NCI-H1436 treated with DMSO at 0.1 percent for 48 hours (cell line): ENCODE measurements at regions not wholly inside any gene's neighbourhood (a gene's known extent, or its start where the extent isn't known, plus 50 kb on each side); places are given as distances from the start of the nearest gene placed in this dataset.
"Not testable (repeated sequence)": the region's sequence is repeated elsewhere in the genome, so short reads cannot be mapped to it uniquely, and the experiment has no call there.

Experiments
- DNase-seq: peaks from one replicate; lab custom pipeline; 2025; lab: John Stamatoyannopoulos, UW

DNA sequence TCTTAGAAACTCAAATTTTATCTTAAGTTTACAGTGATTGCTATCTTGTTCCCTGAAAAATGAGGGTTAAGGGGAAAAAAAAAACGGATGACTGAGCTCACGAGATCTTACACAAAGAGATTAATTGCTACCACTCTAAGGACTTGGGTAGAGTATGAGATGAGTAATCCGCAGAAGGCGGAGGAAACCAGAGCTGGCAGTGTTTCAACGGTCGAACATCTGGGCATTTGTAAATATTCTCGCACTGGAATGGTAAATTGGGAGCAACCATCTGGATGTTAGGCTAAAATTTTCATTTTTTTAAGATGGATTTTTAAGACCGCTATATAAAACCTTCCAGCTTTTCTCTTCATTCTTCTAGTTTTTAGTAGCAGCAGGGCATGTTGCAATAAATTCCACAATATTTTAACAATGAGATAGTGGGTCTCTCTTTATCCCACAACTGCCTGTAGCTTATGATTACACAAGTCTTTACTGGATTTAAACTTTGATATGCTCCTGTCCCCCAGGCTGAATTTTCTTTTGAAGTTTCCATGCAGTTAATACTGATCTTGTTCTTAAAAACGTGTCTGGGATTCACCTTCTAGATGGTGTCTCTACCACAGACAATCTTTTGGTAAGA is 1324.1 kb downstream of the AACS start:
- no peak for DNase-seq

DNA sequence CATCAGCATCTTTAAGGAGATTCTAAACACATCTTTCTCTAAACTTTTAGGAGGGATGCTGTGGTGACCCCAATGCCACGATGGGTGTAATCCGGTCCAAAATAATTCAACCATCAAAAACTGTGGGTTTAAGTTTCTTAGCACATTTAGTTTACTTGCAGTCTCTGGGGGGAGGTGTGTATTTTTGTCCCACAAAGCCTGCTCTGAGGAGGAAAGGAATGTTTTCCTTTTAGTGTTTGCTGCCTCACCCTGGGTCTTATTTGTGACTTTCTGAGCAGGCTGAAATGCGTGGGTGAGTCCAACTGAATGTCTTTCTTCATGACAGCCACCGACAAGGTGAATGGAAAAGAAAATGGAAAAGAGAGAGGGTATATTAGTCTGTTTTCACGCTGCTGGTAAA is 1324.7 kb downstream of the AACS start:
- no peak for DNase-seq

DNA sequence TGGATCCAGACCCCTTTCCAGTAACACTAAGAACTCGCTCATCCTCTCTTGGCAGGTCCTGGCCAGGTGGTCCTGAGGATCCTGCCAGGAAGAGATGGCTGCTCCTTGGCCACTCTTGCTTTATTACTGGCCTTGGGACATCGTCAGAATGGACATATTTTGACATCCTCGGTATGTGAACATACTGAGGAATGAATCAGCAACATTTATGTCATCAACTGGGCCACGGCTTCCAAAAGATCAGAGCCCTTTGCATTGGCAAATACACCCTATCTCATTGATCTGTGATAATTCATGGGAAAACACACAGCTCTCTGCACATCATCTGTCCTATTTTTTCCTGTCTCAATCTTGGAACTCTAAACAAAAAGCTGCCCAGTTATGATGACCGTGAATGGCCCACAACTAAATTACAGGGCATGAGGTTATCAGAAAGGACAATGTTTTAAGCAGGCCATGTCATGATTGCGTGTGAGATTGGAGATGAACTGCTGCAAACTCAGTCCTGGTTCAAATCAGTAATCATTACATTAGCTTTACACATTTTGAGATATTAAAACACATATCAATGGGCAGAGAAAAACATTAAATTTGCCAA is 1325.8 kb downstream of the AACS start:
- DNase-seq, result no peak

DNA sequence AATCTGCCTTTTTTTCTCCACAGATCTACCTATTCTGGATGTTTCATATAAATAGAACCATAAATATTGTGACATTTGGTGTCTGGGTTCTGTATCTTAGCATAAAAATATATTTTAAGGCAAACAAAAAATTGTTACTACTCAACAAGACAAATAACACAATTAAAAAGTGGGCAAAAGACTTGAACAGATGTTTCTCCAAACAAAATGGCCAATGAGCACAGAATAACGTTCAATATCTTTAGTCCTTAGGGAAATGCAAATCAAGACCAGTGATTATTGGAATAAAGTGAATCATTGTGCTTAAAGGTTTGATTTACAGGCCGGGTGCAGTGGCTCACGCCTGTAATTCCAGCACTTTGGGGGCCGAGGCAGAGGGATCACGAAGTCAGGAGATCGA is 1331.3 kb downstream of the AACS start:
- DNase-seq, result no peak

DNA sequence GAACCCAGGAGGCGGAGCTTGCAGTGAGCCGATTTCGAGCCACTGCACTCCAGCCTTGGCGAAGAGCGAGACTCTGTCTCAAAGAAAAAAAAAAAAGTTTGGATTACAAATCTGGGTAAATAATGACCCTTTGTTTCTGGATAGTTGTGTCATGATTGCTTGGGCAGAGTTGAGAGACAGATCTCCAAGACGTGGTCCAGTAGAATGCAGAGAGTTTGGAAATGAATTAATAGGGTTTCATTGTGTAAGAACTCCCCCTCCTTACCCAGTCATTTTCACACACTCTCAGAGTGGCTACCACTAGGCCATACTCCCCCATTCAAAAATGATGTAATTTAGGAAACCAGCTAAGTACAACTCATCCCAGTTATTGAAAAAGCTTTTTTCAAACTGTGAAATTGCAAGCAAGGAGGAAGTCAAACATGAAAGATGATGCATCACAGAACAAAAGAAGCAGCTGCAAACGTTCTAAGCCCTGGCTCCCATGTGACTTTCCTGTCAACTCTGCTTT is 1331.9 kb downstream of the AACS start:
- no peak for DNase-seq

DNA sequence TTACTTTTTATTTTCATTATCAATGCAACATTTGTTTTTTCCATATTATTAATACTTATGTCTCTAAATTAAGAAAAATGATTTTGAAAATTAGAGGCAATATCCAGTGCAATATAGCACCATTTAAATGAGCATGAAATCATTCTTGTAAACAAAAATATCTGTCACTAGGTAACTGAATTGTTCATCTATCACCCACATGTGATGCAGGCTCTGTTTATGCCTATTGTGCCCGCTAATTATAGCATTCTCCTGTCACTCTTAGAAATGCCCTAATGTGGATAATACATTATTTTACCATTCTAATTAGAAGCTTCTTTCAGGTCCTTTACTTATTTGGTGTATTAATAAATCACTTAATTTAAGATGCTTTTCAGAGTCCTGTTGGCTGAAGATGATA is 1332.4 kb downstream of the AACS start:
- DNase-seq, result no peak

DNA sequence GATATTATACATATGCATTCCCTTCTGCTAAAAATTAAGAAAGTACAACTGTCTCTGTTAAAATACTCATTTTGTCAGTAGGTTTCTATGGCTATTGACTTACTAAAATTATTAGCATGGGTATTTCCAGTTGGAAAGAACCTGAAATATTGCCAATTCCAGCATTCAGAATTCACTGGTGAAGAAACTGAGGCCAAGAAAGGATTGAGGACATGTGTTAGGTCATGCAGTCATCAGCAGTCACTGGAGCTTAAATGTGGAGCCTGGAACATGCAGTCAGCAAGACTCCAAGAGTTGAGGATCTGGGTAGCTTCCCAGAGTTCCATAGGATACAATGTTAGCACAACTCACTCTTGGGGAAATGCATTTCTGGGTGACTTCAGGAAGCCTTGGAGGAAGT is 1335.6 kb downstream of the AACS start:
- no peak for DNase-seq

DNA sequence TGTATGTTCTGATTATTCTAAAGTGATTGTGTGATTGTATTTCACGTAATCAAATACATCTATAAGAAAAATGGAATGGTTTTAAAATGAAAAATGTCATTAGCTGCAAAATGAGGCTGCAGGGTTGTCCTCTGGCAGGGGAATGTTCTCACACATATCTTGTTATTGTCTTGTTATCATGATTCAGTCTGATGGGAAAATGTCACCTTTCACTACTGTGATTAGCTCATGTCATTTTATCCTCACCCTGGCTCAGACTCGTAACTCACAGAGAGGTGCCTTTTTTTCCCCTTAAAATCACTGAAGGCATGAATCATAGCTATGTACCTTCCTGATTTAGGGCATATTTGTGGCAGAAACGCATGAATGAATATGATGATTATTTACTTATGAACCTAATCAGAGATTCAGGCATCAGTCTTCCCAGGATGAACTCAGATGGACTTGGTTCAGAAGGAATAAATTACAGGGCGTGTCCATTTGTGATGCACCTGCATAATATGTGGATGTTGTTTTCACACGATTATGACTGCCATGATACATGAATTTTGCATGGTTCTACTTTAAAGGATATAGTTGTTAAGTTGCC is 1339.2 kb downstream of the AACS start:
- DNase-seq, result no peak

DNA sequence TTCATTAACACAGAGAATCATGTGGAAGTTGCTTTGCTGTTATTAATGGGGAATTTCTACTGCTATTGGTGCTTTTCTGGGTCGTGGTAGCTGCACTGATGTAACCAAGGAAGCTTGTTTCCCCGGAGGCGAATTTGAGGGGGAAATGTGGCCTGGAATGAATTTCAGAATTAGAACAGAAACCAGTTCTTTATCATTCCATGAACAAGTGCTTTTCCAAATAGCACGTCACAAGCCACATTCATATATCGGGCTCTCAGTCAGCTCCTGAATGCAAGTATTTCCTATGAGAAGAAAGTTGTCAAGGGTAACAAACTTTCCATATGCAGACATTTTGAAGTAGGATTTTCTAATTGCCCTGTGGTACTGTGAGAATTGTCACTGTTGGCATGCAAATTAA is 1353.2 kb downstream of the AACS start:
- DNase-seq, result no peak

DNA sequence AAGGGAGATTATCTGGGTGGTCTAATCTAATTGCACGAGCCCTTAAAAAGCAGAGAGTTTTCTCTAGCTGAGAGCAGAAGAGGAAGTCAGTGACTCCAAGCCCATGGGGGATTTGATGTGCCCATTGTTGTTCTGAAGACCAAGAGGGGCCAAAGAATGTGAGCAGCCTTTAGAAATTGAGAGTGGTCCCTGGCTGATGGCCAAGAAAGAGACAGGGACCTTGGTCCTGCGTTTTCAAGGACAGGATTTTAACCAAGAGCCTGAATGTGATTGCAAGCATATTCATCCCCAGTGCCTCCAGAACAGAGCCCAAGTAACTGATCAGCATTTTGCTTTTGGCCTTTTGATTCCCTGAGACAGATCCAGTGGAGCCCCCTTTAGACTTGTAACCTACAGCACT is 1353.9 kb downstream of the AACS start:
- DNase-seq, result no peak

DNA sequence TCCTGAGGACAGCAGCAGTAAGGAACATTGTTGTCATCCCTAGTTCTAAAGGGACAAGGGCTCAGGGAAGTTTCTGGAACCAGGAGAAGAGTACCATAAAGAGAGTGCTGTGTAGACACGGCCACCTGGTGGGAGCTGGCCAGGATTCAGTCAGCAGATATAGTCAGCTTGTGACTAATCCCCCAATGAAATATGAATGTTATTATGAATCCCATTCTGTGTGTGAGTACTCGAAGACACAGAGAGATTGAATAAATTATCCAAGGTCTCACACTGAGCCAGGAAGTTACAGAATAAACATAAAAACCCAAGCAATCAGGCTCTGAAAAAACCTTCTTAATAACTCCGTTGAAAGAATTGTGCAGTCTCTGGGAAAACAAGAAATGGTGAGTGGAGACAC is 1359.5 kb downstream of the AACS start:
- no peak for DNase-seq

DNA sequence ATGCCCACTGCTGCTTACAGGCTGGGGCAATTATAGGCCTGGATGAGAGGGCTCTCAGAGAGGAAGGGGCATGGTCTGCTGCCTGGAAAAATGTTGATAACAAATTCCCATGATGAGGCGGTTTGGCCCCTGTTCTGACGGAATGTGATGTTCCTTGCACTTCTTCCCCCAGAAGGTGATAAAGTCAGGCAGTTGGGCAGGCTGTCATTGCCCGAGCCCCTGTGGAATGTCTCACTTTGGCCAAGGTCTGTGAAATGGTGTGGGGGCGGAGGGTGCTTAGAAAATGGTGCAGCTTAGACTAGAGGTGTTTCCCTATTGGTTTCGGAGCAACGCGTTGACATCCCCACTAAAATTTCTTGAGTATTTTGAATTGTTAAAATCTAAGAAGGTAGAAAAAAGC is 1360.0 kb downstream of the AACS start:
- DNase-seq, result no peak

DNA sequence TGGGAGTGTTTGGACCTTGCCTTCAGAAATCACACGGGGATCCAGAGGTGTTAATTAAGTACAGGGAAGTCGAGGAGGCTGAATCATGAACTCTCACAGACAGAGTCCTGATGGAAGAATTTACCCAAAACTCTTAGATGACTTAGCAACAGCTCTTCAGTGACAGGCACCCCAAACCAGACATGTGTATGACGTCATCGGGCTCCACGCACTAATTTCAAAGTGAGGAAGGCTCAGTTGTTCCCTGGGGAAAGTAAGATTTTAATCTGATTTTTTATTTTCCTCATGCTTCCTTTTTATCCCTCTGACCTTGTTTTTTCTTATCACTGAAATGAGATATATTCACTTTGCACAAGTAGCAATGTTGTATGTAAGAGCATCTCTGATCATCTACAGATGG is 1363.5 kb downstream of the AACS start:
- no peak for DNase-seq

DNA sequence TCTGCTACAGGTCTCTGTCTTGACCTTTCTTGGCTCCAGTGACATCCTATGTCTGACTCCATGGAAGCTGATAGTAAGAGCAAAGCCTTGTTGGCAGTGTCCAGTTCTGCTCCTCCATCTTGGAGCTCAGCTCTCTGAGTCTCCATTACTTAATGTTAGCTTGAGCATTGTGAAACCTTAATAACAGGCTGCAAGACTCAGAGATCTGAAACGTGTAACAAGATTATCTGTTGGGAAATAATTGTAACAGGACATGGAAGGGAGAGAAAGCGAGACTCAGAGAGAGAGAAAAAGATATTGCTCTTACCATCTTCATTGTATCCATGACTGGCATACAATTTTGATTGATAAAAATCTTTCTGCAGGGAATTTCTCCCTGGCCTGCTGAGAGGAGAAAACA is 1365.7 kb downstream of the AACS start:
- DNase-seq, result no peak

DNA sequence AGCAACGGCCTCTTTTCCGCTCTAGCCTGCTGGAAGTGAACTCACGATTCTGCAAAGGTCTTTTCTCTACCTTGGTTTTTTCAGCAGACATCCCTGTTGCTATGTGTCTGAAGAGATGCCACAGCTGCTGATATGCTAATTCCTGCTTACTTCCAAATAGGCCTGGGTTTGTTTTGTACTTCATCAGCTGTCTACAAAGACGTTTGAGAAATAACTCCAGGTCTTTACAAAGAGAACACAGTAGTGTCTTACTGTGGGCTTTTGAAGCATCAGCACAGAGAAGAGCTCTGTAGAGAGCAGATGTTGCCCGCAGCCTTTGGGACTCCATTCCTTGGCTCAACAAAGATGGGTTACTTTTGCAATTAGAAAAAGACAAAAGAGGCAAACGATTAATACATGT is 1366.5 kb downstream of the AACS start:
- DNase-seq, result no peak

DNA sequence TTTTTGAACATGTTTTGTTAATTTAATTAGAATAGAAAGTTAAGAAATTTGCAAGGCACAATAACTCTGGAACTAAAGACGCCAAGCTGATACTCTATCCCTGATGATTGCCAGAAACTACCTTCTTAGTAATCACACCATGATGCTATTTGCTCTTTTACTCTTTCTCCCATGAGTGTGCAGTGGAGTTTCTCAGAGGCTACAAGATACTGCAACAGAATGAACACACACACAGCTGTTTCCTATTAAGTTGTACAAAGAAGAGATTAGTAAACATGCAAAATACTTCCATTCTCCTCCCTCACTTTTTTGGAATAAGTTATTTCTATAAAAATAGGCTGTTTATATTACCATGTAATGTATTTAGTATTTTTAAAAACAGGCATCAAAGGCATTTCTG is 1367.5 kb downstream of the AACS start:
- no peak for DNase-seq

DNA sequence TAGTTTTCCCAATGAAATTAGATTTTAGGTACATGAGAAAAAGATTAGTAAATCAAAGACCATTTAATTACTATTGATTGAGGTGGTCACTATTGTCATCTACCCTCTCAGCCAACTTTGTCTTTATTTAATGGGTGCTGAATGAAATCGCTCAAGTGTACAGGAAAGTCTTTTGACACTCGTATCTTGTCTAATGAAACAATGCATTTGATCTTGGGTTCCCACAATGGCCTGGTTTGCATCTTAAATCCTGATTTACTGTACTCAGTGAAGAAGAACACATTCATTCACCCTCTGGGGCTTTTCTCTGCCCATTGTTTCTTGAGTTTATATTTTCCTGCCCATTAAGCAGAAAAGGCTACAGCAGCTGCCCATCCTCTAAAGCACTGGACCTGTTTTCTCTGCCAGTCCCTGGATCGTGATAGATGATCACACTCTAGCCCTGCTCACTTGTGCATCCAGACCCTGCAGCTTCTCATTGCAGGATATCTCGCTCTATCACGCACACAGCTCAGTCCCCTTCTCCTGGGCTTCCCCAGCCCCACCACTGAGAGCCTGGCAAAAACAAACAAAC is 1369.3 kb downstream of the AACS start:
- no peak for DNase-seq

DNA sequence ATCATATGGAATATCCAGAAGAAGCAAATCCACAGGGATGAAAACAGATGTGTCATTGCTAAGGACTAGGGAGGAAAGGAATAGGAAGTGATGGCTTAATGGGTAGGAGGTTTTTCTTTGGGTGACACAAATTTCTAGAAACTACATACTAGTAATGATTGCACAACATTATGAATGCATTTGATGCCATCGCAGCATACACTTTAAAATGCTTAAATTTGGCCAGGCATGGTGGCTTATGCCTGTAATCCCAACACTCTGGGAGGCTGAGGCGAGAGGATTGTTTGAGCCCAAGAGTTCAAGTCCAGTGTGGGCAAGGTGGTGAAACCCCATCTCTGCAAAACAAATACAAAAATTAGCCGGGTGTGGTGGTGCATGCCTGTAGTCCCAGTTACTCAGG is 1370.8 kb downstream of the AACS start:
- DNase-seq, result no peak

DNA sequence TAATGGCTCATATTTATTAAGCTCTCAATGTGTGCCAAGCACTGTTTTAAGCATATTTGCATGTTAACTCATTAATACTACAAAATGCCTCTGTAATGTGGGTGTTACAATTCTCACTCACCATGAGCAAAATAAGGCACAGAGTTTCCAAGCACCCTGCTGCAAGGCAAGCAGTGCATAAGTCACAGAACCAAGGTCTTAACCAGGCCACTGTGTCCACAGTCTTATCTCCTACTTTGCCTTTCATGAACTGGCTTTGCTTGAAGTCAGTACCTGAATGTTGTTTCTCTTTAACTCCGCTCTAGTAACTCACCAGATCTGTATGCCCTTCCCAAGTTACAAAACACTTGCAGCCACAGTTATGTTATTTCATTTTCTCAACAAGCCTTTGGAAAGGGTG is 1372.7 kb downstream of the AACS start:
- no peak for DNase-seq

DNA sequence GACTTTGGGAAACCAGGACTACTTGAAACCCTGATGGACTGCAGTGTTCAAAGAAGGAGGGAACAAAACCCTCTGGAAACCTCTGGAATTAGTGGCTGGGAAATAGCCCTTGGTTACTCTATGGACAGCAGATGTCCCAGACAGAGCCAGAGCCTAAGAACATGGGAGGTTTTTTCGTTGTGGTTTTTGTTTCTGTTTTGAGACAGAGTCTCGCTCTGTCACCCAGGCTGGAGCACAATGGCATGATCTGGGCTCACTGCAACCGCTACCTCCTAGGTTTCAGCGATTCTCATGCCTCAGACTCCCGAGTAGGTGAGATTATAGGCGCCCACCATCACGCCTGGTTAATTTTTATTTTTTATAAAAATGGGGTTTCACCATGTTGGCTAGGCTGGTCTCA is 1378.7 kb downstream of the AACS start:
- no peak for DNase-seq

DNA sequence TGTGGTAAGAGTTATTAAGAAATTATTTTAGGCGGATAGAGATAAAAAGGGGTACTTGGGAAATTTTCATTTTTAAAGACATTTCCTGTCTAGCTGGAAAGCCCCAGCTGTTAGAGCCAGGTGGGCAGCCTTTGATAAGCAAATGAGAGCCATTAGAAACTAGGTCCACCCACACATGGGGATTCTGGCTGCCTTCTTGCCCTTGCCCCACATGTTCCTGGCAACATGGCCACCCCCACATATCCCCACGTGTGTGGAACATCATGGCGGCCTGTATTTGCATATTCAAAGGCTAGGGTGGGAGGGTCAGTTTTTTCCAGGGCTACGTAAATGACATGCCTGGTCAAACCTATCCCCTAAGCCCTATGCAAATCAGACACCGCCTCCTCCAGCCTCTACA is 1382.1 kb downstream of the AACS start:
- DNase-seq, result no peak

DNA sequence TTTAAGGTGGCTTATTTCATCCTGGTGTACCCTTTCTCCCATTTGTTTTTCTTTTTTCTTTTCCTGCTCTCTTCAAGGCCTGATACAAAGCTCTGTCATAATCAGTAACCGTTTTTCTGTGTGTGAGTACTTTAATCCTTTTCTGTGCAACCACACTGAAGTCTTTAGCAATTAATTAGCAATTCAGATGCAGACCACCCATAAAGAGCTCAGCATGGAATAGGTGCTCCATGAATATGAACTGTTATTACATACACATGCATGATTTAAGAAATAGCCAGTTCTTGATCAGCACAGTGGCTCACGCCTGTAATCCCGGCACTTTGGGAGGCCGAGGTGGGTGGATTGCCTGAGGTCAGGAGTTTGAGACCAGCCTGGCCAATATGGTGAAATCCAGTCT is 1386.6 kb downstream of the AACS start:
- DNase-seq, result no peak

DNA sequence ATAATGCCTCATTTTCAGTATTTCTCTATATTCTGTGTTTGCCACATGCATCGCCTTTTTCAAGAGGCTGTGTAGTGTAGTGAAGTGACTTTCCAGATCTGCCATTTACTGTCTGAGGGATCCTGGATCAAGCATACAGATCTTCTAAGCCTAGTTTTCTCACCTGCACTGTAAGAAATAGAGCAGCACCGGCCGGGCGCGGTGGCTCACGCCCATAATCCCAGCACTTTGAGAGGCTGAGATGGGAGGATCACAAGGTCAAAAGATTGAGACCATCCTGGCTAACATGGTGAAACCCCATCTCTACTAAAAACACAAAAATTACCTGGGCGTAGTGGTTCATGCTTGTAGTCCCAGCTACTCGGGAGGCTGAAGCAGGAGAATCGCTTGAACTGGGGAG is 1387.5 kb downstream of the AACS start:
- DNase-seq, result not testable (repeated sequence)

DNA sequence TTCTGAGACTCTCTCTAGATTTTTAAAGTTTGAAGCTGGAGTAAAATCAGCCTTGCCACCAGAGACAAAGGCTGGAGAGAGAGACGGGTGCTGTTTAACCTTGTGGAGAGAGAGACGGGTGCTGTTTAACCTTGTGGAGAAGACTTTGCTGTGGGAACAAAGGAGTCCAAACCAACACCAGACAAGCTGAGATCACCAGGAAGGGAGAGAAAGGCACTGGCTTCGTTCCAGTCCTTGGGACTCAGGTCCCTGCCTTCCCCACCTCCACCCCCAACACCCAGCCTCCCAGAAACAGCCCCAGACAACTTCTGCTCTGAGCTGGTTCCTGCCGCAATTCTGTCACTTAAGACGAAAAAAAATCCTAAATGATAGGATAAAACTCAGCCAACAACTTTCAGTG is 1389.3 kb downstream of the AACS start:
- no peak for DNase-seq
